ENCODE measurements at regions not wholly inside any gene's neighbourhood (a gene's known extent, or its start where the extent isn't known, plus 50 kb on each side); places are given as distances from the start of the nearest gene placed in this dataset.

- no peak for DNase-seq
These were observed 170.7 kb downstream of the DIPK2A start for GRCh38 chr3:144142151-144142840.

GRCh38 chr3:144148356-144148755, 176.7 kb downstream of the DIPK2A start:
- DNase-seq: no peak

GRCh38 chr3:144151983-144152382, 180.4 kb downstream of the DIPK2A start:
- no peak for DNase-seq

GRCh38 chr3:144160627-144161026, 189.0 kb downstream of the DIPK2A start:
- DNase-seq: no peak

- no peak for DNase-seq
These were observed 190.4 kb downstream of the DIPK2A start for GRCh38 chr3:144162042-144162441.

GRCh38 chr3:144164352-144164751, 192.7 kb downstream of the DIPK2A start:
- no peak for DNase-seq

- no peak for DNase-seq
These were observed 193.9 kb downstream of the DIPK2A start for GRCh38 chr3:144165482-144165881.

GRCh38 chr3:144167634-144168033, 196.0 kb downstream of the DIPK2A start:
- DNase-seq: no peak

- no peak for DNase-seq
These were observed 201.9 kb downstream of the DIPK2A start for GRCh38 chr3:144173491-144173890.

GRCh38 chr3:144175644-144176425, 204.2 kb downstream of the DIPK2A start:
- DNase-seq: no peak

- DNase-seq: no peak
These were observed 206.0 kb downstream of the DIPK2A start for GRCh38 chr3:144177649-144178048.

GRCh38 chr3:144178607-144179006, 207.0 kb downstream of the DIPK2A start:
- DNase-seq: no peak

- DNase-seq: no peak
These were observed 209.4 kb downstream of the DIPK2A start for GRCh38 chr3:144181062-144181461.

GRCh38 chr3:144182501-144182900, 210.9 kb downstream of the DIPK2A start:
- DNase-seq: no peak

- DNase-seq: no peak
These were observed 213.7 kb downstream of the DIPK2A start for GRCh38 chr3:144185276-144185675.

- no peak for DNase-seq
These were observed 216.0 kb downstream of the DIPK2A start for GRCh38 chr3:144187531-144188210.

GRCh38 chr3:144189044-144189443, 217.4 kb downstream of the DIPK2A start:
- DNase-seq: no peak

- DNase-seq: no peak
These were observed 225.5 kb downstream of the DIPK2A start for GRCh38 chr3:144197116-144197515.

- no peak for DNase-seq
These were observed 226.0 kb downstream of the DIPK2A start for GRCh38 chr3:144197582-144197981.

- no peak for DNase-seq
These were observed 228.4 kb downstream of the DIPK2A start for GRCh38 chr3:144200004-144200403.

- DNase-seq: no peak
These were observed 228.8 kb downstream of the DIPK2A start for GRCh38 chr3:144200466-144200865.

- DNase-seq: no peak
These were observed 250.1 kb downstream of the DIPK2A start for GRCh38 chr3:144221761-144222160.

- DNase-seq: no peak
These were observed 257.7 kb downstream of the DIPK2A start for GRCh38 chr3:144229330-144229729.

- DNase-seq: no peak
These were observed 258.3 kb downstream of the DIPK2A start for GRCh38 chr3:144229953-144230352.

Data from AML-193 (cell line).